Thyroid gland (tissue), 4 donors: ENCODE measurements at regions not wholly inside any gene's neighbourhood (a gene's known extent, or its start where the extent isn't known, plus 50 kb on each side); places are given as distances from the start of the nearest gene placed in this dataset.

Experiments used
- DNase-seq, 2 donors: peaks; one replicate each; pipeline ENCODE4 v3.0.0-alpha.2; 2019
- H3K27ac ChIP-seq, 3 donors: fragments of 200-600 bp; sonication (generic); 1 replicate in 2 of 3; 2 replicates in 1 of 3; pipeline ENCODE4 v1.5.1; 2016 to 2019; ENCODE audit warnings: mild to moderate bottlenecking in 1 of 3, moderate library complexity in 1 of 3
- H3K27me3 ChIP-seq: fragments of 200-600 bp; sonication (generic); one replicate; pipeline ENCODE4 v1.5.1; 2019
- H3K36me3 ChIP-seq, 2 donors: fragments of 200-600 bp; sonication (generic); one replicate each; pipeline ENCODE4 v1.5.1; 2016 to 2019
- H3K4me1 ChIP-seq, 2 donors: fragments of 200-600 bp; sonication (generic); one replicate each; pipeline ENCODE4 v1.5.1; 2017 to 2019
- H3K4me3 ChIP-seq, 3 donors: fragments of 200-600 bp; sonication (generic); replicated peaks in 1 of 3; 1 replicate in 2 of 3; 2 replicates in 1 of 3; pipeline ENCODE4 v1.5.1; 2016; ENCODE audit warnings: mild to moderate bottlenecking in 1 of 3
- H3K9me3 ChIP-seq: fragments of 200-600 bp; sonication (generic); one replicate; pipeline ENCODE4 v1.5.1; 2017
- POLR2A ChIP-seq, 2 donors: fragments of 450-650 bp; IDR thresholded peaks; one replicate each; pipeline ENCODE4 v1.6.1; 2017; ENCODE audit warnings: antibody characterized with exemption in 2 of 2, mild to moderate bottlenecking in 2 of 2, moderate library complexity in 1 of 2
- WGBS, 2 donors: methylation state at CpG; one replicate each; pipeline ENCODE4 v1.1.5; 2017; 5-methylcytosine and 5-hydroxymethylcytosine counted together
- intact Hi-C: fragments of 100-400 bp; cut with DNase I; formaldehyde crosslinking; loops from one replicate; pipeline ENCODE4 v1.15.1; 2023
- TF ChIP-seq, protein P1 (sequence below), 6 experiments: fragments of 200-600 bp in 3 of 6; fragments of 450-650 bp in 3 of 6; sonication (generic) in 3 of 6; IDR thresholded peaks; one replicate each; pipeline ENCODE4 v1.5.1; 2016 to 2019; ENCODE audit warnings: antibody characterized with exemption in 6 of 6, mild to moderate bottlenecking in 2 of 6, inconsistent platforms in 1 of 6, moderate library complexity in 1 of 6

DNA sequence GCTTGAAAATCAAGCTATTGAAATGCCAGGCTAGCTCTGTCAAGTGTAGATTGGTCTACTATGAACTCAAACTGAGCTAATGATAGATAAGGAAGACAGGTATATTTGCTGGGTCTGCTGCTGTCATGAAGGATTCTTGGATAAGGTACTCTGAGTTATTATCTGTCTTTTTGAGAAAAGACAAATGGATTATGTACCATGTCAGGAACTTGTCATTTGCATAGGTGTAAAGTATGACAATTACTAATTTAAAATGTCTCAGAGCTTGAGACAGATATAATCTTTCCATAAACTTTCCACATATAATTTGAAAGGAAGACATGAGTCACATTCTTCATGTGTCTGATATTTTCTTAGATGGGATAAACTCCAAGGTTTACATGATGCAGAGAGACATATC, 594.1 kb upstream of the PTPRD start:
- no peak overlapping the region for H3K27ac ChIP-seq
- no peak for TF ChIP-seq POLR2A (IDR thresholded peaks at IDR 0.05)
- TF ChIP-seq, protein P1, sequence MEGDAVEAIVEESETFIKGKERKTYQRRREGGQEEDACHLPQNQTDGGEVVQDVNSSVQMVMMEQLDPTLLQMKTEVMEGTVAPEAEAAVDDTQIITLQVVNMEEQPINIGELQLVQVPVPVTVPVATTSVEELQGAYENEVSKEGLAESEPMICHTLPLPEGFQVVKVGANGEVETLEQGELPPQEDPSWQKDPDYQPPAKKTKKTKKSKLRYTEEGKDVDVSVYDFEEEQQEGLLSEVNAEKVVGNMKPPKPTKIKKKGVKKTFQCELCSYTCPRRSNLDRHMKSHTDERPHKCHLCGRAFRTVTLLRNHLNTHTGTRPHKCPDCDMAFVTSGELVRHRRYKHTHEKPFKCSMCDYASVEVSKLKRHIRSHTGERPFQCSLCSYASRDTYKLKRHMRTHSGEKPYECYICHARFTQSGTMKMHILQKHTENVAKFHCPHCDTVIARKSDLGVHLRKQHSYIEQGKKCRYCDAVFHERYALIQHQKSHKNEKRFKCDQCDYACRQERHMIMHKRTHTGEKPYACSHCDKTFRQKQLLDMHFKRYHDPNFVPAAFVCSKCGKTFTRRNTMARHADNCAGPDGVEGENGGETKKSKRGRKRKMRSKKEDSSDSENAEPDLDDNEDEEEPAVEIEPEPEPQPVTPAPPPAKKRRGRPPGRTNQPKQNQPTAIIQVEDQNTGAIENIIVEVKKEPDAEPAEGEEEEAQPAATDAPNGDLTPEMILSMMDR (IDR thresholded peaks at IDR 0.05), result no peak
- H3K36me3 ChIP-seq, result no peaks in the 10 kb centered on the region
- H3K9me3 ChIP-seq, result no peaks in the 10 kb centered on the region
- intact Hi-C loops, result no loop called here
- H3K4me3 ChIP-seq, result no peak overlapping the region
- H3K4me1 ChIP-seq, result no peaks in the 10 kb centered on the region
- DNase-seq, result no peak
- no peaks in the 10 kb centered on the region for H3K27me3 ChIP-seq

DNA sequence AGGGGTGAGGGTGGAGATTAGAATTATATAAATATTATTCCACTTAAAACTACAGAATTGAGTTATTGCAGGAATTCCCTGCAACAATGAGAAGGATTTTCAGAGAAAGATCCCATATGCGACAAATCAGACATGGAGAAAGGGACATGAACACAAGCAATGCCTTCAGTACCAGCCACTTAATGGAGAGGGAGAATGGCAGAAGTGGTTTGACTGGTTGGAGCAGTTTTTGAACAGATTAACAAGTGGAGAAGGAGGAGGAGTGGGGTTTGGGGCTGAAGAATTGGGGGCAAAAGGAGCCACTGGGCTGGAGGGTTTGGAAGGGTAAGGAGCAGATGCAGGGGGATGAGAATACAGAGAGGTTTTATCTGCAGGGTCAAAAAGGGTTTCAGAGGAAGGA, 620.9 kb upstream of the PTPRD start:
- no peak for TF ChIP-seq POLR2A (IDR thresholded peaks at IDR 0.05)
- TF ChIP-seq, protein P1 (IDR thresholded peaks at IDR 0.05), result no peak
- peak in 1 of 2 donors; percentile 2 for DNase-seq
- no peaks in the 10 kb centered on the region for H3K4me1 ChIP-seq
- no peak overlapping the region for H3K4me3 ChIP-seq
- no peaks in the 10 kb centered on the region for H3K27me3 ChIP-seq
- H3K27ac ChIP-seq, result no peak overlapping the region
- H3K9me3 ChIP-seq, result no peaks in the 10 kb centered on the region
- no peaks in the 10 kb centered on the region for H3K36me3 ChIP-seq
- 38 to 47% methylated on average over 1 of the region's 1 CpG for WGBS, 2 donors
- intact Hi-C loops, result no loop called here

DNA sequence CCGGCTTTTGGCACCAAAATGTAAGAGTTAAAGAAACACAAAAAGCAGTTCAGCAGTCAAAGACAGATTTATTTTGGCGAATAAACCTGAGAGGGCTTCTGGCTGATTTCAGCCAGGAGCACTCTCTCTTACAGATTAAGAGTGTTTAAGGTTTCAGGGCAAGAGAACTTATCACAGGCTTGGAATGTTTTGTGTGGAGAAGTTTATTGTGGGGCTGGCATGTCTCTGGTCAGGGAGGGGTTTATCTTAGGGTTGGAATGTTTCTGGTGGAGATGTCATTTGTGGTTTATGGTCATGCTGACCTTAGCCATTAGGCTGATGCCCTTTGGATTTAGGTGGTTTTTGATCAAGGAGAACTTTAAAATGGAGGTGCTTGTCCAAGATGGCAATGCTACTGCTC, 622.3 kb upstream of the PTPRD start:
- intact Hi-C loops, result no loop called here
- no peaks in the 10 kb centered on the region for H3K36me3 ChIP-seq
- 30 to 36% methylated on average over 2 of the region's 2 CpGs for WGBS, 2 donors
- H3K4me3 ChIP-seq, result no peak overlapping the region
- H3K27me3 ChIP-seq, result no peaks in the 10 kb centered on the region
- H3K4me1 ChIP-seq, result no peaks in the 10 kb centered on the region
- DNase-seq, result no peak
- TF ChIP-seq, protein P1 (IDR thresholded peaks at IDR 0.05), result no peak
- no peak for TF ChIP-seq POLR2A (IDR thresholded peaks at IDR 0.05)
- H3K9me3 ChIP-seq, result no peaks in the 10 kb centered on the region
- H3K27ac ChIP-seq, result no peak overlapping the region

DNA sequence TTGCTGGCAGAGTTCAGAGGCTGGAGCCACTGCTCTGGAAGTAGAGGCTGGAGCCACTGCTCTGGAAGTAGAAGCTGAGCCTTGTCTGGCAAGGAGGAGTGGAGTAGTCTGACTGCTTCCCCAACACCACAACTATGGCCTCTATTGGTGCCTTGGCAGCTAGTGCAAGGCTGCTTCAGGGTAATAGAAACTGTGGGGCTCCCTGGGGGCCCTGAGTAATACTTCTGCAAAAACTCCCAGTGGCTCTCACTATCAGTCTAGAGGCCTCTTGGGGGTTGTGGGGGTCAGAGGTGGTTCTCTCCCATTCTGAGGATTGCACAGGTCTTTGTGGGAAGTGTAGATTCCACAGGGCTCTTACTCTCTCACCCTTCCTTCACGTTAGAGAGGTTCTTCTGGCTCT, 629.0 kb upstream of the PTPRD start:
- intact Hi-C loops, result no loop called here
- WGBS, 2 donors, result 32 to 59% methylated on average over 1 of the region's 1 CpG
- H3K9me3 ChIP-seq, result no peaks in the 10 kb centered on the region
- DNase-seq, result no peak
- H3K4me3 ChIP-seq, result no peak overlapping the region
- no peaks in the 10 kb centered on the region for H3K36me3 ChIP-seq
- H3K27ac ChIP-seq, result no peak overlapping the region
- TF ChIP-seq, protein P1 (IDR thresholded peaks at IDR 0.05), result no peak
- no peak for TF ChIP-seq POLR2A (IDR thresholded peaks at IDR 0.05)
- no peaks in the 10 kb centered on the region for H3K4me1 ChIP-seq
- H3K27me3 ChIP-seq, result no peaks in the 10 kb centered on the region

DNA sequence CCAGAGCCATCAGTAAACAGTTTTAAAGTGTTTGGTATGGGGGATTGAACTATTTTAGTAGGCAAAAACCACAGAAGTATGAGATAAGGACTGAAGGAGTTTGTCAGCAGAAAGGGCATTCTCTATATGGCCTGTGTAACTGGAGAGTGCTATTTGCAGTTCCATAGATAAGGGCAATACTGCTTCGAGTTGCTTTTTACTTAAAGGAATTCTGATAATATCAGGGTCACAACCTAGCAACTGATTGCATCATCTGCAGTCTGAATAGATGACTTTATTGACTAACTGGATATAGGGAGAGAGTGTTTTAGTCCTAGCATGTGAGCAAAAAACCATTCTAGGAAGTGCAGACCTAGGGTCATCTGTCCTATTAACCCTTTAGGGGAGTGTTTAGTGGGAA, 645.2 kb upstream of the PTPRD start:
- no peak for DNase-seq
- no peak for TF ChIP-seq POLR2A (IDR thresholded peaks at IDR 0.05)
- TF ChIP-seq, protein P1 (IDR thresholded peaks at IDR 0.05), result no peak
- Histone ChIP-seq H3K4me3 (no peak overlapping the region), H3K27me3 (no peaks in the 10 kb centered on the region), H3K36me3 (no peaks in the 10 kb centered on the region), H3K9me3 (no peaks in the 10 kb centered on the region), H3K27ac (no peak overlapping the region), H3K4me1 (no peaks in the 10 kb centered on the region)
- intact Hi-C loops, result no loop called here
- WGBS, 2 donors, result 5 to 9% methylated on average over 1 of the region's 1 CpG
